ENCODE measurements at regions not wholly inside any gene's neighbourhood (a gene's known extent, or its start where the extent isn't known, plus 50 kb on each side); places are given as distances from the start of the nearest gene placed in this dataset.

DNA sequence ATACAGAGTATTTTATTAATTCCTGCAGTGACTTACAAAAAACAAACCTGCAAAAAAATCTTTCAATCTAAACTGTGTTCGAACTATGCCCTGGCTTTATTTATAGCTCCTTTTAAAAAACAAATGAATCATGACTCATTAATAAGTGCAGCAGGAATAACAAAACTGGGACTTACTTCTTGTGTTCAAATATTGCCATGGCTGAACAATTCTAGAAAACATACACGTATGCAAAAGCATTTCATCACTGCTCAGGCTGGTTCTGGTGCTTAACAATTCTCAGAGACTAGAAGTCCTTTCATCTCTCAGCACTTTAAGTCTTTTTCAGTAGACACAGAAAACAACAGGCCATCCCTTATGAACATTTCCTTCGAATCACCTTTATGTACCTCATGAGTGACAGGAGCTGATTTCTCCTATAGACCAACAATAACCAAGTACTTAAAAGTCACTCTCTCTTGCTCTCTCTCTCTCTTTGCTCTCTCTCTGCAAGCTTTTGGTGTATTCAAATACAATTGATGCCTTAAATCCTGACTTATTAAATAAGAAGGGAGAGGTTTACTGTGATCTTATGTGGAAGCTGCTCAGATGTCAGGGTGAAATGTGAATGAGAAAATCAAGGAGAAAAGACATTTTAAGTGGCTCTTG, 268.8 kb downstream of the TTC8 start (continued):
- TF ChIP-seq, protein P1, sequence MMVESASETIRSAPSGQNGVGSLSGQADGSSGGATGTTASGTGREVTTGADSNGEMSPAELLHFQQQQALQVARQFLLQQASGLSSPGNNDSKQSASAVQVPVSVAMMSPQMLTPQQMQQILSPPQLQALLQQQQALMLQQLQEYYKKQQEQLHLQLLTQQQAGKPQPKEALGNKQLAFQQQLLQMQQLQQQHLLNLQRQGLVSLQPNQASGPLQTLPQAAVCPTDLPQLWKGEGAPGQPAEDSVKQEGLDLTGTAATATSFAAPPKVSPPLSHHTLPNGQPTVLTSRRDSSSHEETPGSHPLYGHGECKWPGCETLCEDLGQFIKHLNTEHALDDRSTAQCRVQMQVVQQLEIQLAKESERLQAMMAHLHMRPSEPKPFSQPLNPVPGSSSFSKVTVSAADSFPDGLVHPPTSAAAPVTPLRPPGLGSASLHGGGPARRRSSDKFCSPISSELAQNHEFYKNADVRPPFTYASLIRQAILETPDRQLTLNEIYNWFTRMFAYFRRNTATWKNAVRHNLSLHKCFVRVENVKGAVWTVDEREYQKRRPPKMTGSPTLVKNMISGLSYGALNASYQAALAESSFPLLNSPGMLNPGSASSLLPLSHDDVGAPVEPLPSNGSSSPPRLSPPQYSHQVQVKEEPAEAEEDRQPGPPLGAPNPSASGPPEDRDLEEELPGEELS (CRISPR knock-in tag; IDR thresholded peaks at IDR 0.05) = no peak
- no peak for TF ChIP-seq ZNF671 (CRISPR knock-in tag; IDR thresholded peaks at IDR 0.05)
- TF ChIP-seq PRRX2 (CRISPR knock-in tag; IDR thresholded peaks at IDR 0.05) = no peak
- no peak for TF ChIP-seq JUN (CRISPR knock-in tag; IDR thresholded peaks at IDR 0.05)
- TF ChIP-seq ZNF138 (CRISPR knock-in tag; conservative IDR thresholded peaks at IDR 0.05) = no peak
- TF ChIP-seq, protein P2, sequence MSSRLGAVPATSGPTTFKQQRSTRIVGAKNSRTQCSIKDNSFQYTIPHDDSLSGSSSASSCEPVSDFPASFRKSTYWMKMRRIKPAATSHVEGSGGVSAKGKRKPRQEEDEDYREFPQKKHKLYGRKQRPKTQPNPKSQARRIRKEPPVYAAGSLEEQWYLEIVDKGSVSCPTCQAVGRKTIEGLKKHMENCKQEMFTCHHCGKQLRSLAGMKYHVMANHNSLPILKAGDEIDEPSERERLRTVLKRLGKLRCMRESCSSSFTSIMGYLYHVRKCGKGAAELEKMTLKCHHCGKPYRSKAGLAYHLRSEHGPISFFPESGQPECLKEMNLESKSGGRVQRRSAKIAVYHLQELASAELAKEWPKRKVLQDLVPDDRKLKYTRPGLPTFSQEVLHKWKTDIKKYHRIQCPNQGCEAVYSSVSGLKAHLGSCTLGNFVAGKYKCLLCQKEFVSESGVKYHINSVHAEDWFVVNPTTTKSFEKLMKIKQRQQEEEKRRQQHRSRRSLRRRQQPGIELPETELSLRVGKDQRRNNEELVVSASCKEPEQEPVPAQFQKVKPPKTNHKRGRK (CRISPR knock-in tag; IDR thresholded peaks at IDR 0.05; ENCODE audit: borderline replicate concordance) = no peak
- no peak for TF ChIP-seq HMGA2 (CRISPR knock-in tag; IDR thresholded peaks at IDR 0.05)
- TF ChIP-seq, protein P3, sequence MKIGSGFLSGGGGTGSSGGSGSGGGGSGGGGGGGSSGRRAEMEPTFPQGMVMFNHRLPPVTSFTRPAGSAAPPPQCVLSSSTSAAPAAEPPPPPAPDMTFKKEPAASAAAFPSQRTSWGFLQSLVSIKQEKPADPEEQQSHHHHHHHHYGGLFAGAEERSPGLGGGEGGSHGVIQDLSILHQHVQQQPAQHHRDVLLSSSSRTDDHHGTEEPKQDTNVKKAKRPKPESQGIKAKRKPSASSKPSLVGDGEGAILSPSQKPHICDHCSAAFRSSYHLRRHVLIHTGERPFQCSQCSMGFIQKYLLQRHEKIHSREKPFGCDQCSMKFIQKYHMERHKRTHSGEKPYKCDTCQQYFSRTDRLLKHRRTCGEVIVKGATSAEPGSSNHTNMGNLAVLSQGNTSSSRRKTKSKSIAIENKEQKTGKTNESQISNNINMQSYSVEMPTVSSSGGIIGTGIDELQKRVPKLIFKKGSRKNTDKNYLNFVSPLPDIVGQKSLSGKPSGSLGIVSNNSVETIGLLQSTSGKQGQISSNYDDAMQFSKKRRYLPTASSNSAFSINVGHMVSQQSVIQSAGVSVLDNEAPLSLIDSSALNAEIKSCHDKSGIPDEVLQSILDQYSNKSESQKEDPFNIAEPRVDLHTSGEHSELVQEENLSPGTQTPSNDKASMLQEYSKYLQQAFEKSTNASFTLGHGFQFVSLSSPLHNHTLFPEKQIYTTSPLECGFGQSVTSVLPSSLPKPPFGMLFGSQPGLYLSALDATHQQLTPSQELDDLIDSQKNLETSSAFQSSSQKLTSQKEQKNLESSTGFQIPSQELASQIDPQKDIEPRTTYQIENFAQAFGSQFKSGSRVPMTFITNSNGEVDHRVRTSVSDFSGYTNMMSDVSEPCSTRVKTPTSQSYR (CRISPR knock-in tag; IDR thresholded peaks at IDR 0.05) = no peak
- TF ChIP-seq, protein P4, sequence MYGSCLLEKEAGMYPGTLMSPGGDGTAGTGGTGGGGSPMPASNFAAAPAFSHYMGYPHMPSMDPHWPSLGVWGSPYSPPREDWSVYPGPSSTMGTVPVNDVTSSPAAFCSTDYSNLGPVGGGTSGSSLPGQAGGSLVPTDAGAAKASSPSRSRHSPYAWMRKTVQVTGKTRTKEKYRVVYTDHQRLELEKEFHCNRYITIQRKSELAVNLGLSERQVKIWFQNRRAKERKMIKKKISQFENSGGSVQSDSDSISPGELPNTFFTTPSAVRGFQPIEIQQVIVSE (CRISPR knock-in tag; IDR thresholded peaks at IDR 0.05; ENCODE audit: borderline replicate concordance) = no peak
- TF ChIP-seq, protein P5, sequence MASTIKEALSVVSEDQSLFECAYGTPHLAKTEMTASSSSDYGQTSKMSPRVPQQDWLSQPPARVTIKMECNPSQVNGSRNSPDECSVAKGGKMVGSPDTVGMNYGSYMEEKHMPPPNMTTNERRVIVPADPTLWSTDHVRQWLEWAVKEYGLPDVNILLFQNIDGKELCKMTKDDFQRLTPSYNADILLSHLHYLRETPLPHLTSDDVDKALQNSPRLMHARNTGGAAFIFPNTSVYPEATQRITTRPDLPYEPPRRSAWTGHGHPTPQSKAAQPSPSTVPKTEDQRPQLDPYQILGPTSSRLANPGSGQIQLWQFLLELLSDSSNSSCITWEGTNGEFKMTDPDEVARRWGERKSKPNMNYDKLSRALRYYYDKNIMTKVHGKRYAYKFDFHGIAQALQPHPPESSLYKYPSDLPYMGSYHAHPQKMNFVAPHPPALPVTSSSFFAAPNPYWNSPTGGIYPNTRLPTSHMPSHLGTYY (CRISPR knock-in tag; IDR thresholded peaks at IDR 0.05) = no peak
- no peak for TF ChIP-seq SMAD4 (CRISPR knock-in tag; IDR thresholded peaks at IDR 0.05)
- no peak for TF ChIP-seq NR2C2 (CRISPR knock-in tag; IDR thresholded peaks at IDR 0.05)
- TF ChIP-seq KAT7 (CRISPR knock-in tag; IDR thresholded peaks at IDR 0.05; ENCODE audit: borderline replicate concordance) = no peak

DNA sequence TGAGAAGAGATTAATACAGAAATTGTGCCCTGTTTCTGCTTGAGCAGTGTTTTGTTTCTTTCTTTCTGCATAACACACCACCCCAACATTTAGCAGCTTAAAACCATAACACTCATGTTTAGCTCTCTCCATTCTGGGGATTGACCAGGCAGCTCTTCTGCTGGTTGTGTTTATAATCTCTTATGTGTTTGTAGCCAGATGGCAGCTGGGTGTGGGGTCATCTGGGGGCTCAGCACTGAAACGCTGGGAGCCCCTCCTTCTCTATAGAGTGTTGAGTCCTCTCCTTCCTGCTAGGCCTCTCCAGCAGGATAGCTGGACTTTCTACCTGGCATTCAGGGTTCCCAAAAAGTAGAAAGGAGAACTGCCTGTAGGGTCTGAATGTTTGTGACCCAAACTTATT, 270.6 kb downstream of the TTC8 start:
- H3K4me3 Mint-ChIP-seq = no peak overlapping the region
- H3K4me1 Mint-ChIP-seq = no peaks in the 10 kb centered on the region; the same call in 1 of the 2 replicates
- CTCF ChIA-PET = no interaction called here
- H3K27me3 Mint-ChIP-seq (ENCODE audit: low read depth) = peaks cover 33% of the 10 kb centered on the region
- POLR2A ChIA-PET = no interaction called here
- peaks cover 4% of the 10 kb centered on the region; the same call in 1 of the 2 replicates for H3K36me3 Mint-ChIP-seq
- no peak overlapping the region for H3K27ac Mint-ChIP-seq
- ATAC-seq (no peak), DNase-seq (ENCODE audit: low spot score) (no peak)
- H3K9me3 Mint-ChIP-seq = peaks cover 16% of the 10 kb centered on the region
- TF ChIP-seq, protein P6, sequence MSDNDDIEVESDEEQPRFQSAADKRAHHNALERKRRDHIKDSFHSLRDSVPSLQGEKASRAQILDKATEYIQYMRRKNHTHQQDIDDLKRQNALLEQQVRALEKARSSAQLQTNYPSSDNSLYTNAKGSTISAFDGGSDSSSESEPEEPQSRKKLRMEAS (CRISPR knock-in tag; IDR thresholded peaks at IDR 0.05) = no peak
- TF ChIP-seq, protein P7, sequence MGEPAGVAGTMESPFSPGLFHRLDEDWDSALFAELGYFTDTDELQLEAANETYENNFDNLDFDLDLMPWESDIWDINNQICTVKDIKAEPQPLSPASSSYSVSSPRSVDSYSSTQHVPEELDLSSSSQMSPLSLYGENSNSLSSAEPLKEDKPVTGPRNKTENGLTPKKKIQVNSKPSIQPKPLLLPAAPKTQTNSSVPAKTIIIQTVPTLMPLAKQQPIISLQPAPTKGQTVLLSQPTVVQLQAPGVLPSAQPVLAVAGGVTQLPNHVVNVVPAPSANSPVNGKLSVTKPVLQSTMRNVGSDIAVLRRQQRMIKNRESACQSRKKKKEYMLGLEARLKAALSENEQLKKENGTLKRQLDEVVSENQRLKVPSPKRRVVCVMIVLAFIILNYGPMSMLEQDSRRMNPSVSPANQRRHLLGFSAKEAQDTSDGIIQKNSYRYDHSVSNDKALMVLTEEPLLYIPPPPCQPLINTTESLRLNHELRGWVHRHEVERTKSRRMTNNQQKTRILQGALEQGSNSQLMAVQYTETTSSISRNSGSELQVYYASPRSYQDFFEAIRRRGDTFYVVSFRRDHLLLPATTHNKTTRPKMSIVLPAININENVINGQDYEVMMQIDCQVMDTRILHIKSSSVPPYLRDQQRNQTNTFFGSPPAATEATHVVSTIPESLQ (CRISPR knock-in tag; IDR thresholded peaks at IDR 0.05) = no peak
- TF ChIP-seq NFATC4 (CRISPR knock-in tag; IDR thresholded peaks at IDR 0.05) (no peak), RORB (CRISPR knock-in tag; IDR thresholded peaks at IDR 0.05) (no peak), JUN (CRISPR knock-in tag; IDR thresholded peaks at IDR 0.05) (no peak)
- TF ChIP-seq, protein P8, sequence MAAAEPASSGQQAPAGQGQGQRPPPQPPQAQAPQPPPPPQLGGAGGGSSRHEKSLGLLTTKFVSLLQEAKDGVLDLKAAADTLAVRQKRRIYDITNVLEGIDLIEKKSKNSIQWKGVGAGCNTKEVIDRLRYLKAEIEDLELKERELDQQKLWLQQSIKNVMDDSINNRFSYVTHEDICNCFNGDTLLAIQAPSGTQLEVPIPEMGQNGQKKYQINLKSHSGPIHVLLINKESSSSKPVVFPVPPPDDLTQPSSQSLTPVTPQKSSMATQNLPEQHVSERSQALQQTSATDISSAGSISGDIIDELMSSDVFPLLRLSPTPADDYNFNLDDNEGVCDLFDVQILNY (CRISPR knock-in tag; IDR thresholded peaks at IDR 0.05) = no peak
- TF ChIP-seq, protein P9, sequence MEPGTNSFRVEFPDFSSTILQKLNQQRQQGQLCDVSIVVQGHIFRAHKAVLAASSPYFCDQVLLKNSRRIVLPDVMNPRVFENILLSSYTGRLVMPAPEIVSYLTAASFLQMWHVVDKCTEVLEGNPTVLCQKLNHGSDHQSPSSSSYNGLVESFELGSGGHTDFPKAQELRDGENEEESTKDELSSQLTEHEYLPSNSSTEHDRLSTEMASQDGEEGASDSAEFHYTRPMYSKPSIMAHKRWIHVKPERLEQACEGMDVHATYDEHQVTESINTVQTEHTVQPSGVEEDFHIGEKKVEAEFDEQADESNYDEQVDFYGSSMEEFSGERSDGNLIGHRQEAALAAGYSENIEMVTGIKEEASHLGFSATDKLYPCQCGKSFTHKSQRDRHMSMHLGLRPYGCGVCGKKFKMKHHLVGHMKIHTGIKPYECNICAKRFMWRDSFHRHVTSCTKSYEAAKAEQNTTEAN (CRISPR knock-in tag; IDR thresholded peaks at IDR 0.05) = no peak
- TF ChIP-seq, protein P10, sequence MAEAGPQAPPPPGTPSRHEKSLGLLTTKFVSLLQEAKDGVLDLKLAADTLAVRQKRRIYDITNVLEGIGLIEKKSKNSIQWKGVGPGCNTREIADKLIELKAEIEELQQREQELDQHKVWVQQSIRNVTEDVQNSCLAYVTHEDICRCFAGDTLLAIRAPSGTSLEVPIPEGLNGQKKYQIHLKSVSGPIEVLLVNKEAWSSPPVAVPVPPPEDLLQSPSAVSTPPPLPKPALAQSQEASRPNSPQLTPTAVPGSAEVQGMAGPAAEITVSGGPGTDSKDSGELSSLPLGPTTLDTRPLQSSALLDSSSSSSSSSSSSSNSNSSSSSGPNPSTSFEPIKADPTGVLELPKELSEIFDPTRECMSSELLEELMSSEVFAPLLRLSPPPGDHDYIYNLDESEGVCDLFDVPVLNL (CRISPR knock-in tag; IDR thresholded peaks at IDR 0.05; ENCODE audit: borderline replicate concordance, low read depth) = no peak
